SK-N-MC (cell line): ENCODE measurements at regions not wholly inside any gene's neighbourhood (a gene's known extent, or its start where the extent isn't known, plus 50 kb on each side); places are given as distances from the start of the nearest gene placed in this dataset.

Experiments used
- DNase-seq: peaks from one replicate; pipeline ENCODE4 v3.0.0-alpha.2; 2011; ENCODE audit warnings: low read depth, low spot score
- H3K27ac ChIP-seq: fragments of 200-600 bp; sonication (generic); 2 replicates; pipeline ENCODE4 v1.5.1; 2016; ENCODE audit warnings: mixed run types
- H3K36me3 ChIP-seq: fragments of 200-600 bp; sonication (generic); 2 replicates; pipeline ENCODE4 v1.6.1; 2017; ENCODE audit warnings: antibody characterized with exemption, low read length, mixed read lengths; ENCODE audit not compliant: insufficient read depth
- H3K4me3 ChIP-seq: fragments of 200-600 bp; sonication (generic); 2 replicates; pipeline ENCODE4 v1.5.1; 2016
- H3K9ac ChIP-seq: fragments of 200-600 bp; sonication (generic); 2 replicates; pipeline ENCODE4 v1.8.0; 2017; ENCODE audit warnings: mixed run types, mixed read lengths; ENCODE audit not compliant: insufficient read length
- H3K9me3 ChIP-seq: fragments of 200-600 bp; sonication (generic); 2 replicates; pipeline ENCODE4 v1.6.1; 2017; ENCODE audit warnings: low read depth, mild to moderate bottlenecking, antibody characterized with exemption, low read length, moderate library complexity, mixed read lengths
- EZH2 ChIP-seq: fragments of 200-600 bp; sonication (generic); IDR thresholded peaks from one replicate; pipeline ENCODE4 v1.6.1; 2017; ENCODE audit warnings: antibody characterized with exemption
- FOXP2 ChIP-seq: optimal IDR thresholded peaks from 2 replicates; pipeline ENCODE3; 2011; ENCODE audit warnings: mild to moderate bottlenecking, moderate library complexity; ENCODE audit not compliant: insufficient read depth; ENCODE audit errors: extremely low read length, control extremely low read depth
- POLR2AphosphoS5 ChIP-seq: IDR thresholded peaks from 2 replicates; pipeline ENCODE4 v1.6.1; 2012; ENCODE audit warnings: mild to moderate bottlenecking, low read depth, low read length, borderline replicate concordance

- H3K4me3 ChIP-seq, result no peak overlapping the region
- H3K9ac ChIP-seq, result no peak overlapping the region
- TF ChIP-seq EZH2, result no peak
- TF ChIP-seq FOXP2, result no peak
- no peak for TF ChIP-seq POLR2AphosphoS5
- no peaks in the 10 kb centered on the region for H3K9me3 ChIP-seq
- no peak for DNase-seq
- no peak overlapping the region for H3K27ac ChIP-seq
- H3K36me3 ChIP-seq, result no peaks in the 10 kb centered on the region
Measured at GRCh38 chr6:14987490-14987889, 258.4 kb upstream of the JARID2 start.

- Histone ChIP-seq H3K27ac (no peak overlapping the region), H3K4me3 (no peak overlapping the region), H3K9me3 (no peaks in the 10 kb centered on the region), H3K9ac (no peak overlapping the region), H3K36me3 (no peaks in the 10 kb centered on the region)
- no peak for DNase-seq
- TF ChIP-seq POLR2AphosphoS5 (no peak), EZH2 (no peak), FOXP2 (no peak)
Measured at GRCh38 chr6:14992382-14992781, 253.5 kb upstream of the JARID2 start.

DNA sequence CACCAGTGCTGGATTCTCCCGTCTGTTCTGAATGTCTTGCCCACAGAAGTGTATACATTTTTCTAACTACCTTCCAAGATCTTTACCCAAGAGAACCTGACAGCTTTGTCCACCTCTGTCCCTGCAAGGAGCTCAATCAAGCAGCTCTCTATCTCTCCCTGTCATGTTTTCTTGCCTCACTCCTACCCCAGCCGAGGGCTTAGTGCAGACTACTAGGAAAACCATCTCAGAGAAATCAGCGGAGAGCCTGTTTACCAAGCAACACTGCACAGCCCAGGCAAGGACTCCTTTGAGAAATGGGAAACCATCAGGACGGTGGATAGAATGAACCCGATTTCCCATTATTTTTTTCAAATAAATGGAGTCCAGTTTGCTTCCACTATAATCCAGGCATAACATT, 250.7 kb upstream of the JARID2 start:
- Histone ChIP-seq H3K36me3 (no peaks in the 10 kb centered on the region), H3K27ac (no peak overlapping the region), H3K9ac (no peak overlapping the region), H3K9me3 (no peaks in the 10 kb centered on the region), H3K4me3 (no peak overlapping the region)
- no peak for DNase-seq
- TF ChIP-seq EZH2 (no peak), POLR2AphosphoS5 (no peak), FOXP2 (no peak)

DNA sequence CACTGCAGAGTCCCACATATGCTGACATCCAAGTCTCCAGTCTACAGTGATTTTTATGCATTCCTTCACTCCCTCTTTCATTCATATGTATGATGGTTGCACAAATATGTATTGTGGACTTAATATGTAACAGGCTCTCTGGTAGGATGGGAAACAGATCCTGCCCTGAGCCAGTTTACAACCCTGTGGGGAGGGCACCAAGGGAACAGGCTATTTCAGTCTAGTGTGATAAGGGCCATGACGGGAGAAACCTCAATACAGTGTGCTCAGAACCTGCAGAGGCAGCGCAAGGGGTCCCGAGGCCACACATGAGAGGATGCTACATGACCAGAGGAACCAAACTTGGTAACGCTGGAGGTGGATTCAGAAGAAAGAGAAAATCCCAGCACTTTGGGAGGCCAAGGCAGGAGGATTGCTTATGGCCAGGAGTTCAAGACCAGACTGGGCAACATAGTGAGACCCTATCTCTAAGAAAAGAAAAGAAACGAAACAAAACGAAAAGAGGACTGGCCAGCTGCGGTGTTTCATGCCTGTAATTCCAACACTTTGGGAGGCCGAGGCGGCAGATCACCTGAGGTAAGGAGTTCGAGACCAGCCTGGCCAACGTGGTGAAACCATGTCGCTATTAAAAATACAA, 249.8 kb upstream of the JARID2 start:
- Histone ChIP-seq H3K36me3 (no peaks in the 10 kb centered on the region), H3K4me3 (no peak overlapping the region), H3K9ac (no peak overlapping the region), H3K9me3 (no peaks in the 10 kb centered on the region), H3K27ac (no peak overlapping the region)
- TF ChIP-seq FOXP2 (no peak), POLR2AphosphoS5 (no peak), EZH2 (no peak)
- DNase-seq, result no peak

- no peak for DNase-seq
- no peak for TF ChIP-seq FOXP2
- TF ChIP-seq POLR2AphosphoS5, result no peak
- TF ChIP-seq EZH2, result no peak
- Histone ChIP-seq H3K9ac (no peak overlapping the region), H3K36me3 (no peaks in the 10 kb centered on the region), H3K9me3 (no peaks in the 10 kb centered on the region), H3K27ac (no peak overlapping the region), H3K4me3 (no peak overlapping the region)
Measured at GRCh38 chr6:14996892-14997291, 249.0 kb upstream of the JARID2 start.

DNA sequence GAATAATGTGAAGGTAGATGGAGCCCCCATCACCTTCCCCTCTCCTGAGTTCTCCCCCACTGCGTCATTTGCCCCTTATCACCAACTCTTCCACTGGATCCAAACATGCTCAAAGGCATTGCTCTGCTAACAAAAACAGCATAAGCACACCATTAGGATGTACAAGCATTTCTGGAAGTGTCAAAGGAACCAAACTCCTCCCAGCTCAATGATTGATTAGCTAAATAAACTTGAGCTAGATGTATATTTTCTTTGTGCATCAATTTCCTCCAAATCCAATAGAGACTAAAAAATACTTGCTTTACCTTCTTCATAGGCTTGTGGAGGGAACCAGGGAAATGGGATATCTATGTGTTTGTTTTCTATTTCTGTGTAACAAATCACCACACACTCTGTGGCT, 248.4 kb upstream of the JARID2 start:
- TF ChIP-seq EZH2, result no peak
- Histone ChIP-seq H3K27ac (no peak overlapping the region), H3K9ac (no peak overlapping the region), H3K36me3 (no peaks in the 10 kb centered on the region), H3K4me3 (no peak overlapping the region), H3K9me3 (no peaks in the 10 kb centered on the region)
- DNase-seq, result no peak

DNA sequence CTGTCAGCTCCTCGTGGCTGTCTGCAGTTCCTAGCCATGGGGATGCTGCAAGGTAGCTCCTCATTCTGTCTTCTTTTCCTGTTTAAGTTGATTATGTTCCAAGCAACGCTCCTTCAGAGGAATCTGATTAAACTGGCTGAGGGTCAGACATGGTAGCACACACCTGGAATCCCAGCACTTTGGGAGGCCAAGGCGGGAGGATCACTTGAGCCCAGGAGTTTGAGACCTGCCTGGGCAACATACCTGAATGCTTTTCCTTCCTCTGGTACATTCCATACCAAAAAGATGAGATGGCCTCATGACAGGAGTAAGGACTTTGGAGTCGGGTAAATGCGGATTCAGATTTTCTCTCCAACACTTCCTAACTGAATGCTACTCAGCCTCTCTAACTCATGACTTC, 246.8 kb upstream of the JARID2 start:
- no peak overlapping the region for H3K9ac ChIP-seq
- TF ChIP-seq POLR2AphosphoS5 (no peak), FOXP2 (no peak), EZH2 (no peak)
- H3K27ac ChIP-seq, result no peak overlapping the region
- DNase-seq, result no peak
- H3K9me3 ChIP-seq, result no peaks in the 10 kb centered on the region
- H3K36me3 ChIP-seq, result no peaks in the 10 kb centered on the region
- no peak overlapping the region for H3K4me3 ChIP-seq

DNA sequence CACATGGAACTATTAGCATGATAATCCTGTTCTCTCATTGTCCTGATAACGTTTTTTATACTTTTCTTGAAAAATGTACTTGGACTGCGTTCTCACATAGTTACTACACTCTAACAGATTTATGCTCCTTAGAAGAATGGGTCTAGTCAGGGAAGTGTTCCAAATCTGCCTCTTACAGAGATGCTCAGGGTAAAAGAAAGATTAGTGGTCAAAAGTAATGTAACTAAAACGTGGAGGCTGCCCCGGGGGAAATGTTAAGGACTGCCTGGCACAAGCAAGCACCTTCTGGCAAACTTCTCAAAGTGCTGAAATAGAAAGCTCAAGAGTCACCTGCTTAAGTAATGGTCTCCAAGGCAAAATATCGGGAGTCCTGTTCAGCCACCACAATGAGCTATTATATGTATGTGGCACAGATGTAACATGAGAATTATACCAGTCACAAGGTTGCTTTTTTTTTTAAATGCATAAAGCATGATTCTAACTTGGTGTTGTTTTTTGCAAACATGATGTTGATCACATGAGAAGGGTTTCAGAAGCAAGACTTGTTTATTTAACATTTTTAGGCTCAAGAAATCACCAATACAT, 244.5 kb upstream of the JARID2 start:
- Histone ChIP-seq H3K4me3 (no peak overlapping the region), H3K36me3 (no peaks in the 10 kb centered on the region), H3K9ac (no peak overlapping the region), H3K27ac (peak overlapping the region; percentile 15; the same call in 1 of the 2 replicates), H3K9me3 (no peaks in the 10 kb centered on the region)
- DNase-seq, result no peak
- TF ChIP-seq EZH2 (no peak), FOXP2 (no peak), POLR2AphosphoS5 (no peak)

GRCh38 chr6:15008269-15008668, 237.6 kb upstream of the JARID2 start:
- TF ChIP-seq EZH2, result no peak
- TF ChIP-seq POLR2AphosphoS5, result no peak
- TF ChIP-seq FOXP2, result no peak
- H3K9ac ChIP-seq, result no peak overlapping the region
- DNase-seq, result no peak
- H3K9me3 ChIP-seq, result no peaks in the 10 kb centered on the region
- no peak overlapping the region for H3K27ac ChIP-seq
- no peak overlapping the region for H3K4me3 ChIP-seq
- no peaks in the 10 kb centered on the region for H3K36me3 ChIP-seq

DNA sequence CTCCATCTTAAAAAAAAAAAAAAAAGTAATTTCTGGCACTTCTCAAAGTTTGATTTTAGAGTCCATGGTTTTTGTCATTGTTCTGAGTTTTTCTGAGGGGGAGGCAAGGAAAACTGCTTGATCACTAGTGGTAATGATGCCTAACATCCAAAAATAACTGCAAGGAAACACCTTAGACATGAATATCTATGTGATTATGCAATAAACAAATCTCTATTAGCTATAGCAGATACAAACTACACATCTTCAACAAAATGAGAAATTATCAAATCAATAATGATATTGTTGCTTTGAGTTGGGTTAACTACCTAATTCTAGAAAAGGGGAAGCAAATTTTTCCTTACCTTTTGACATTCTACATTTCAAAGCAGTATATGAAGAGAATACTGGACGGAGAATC, 230.9 kb upstream of the JARID2 start:
- Histone ChIP-seq H3K4me3 (no peak overlapping the region), H3K27ac (no peak overlapping the region), H3K9ac (no peak overlapping the region), H3K36me3 (no peaks in the 10 kb centered on the region), H3K9me3 (no peaks in the 10 kb centered on the region)
- TF ChIP-seq POLR2AphosphoS5 (no peak), EZH2 (no peak), FOXP2 (no peak)
- DNase-seq, result no peak
